HG03280 (cell line): ENCODE measurements at regions not wholly inside any gene's neighbourhood (a gene's known extent, or its start where the extent isn't known, plus 50 kb on each side); places are given as distances from the start of the nearest gene placed in this dataset.

ENCODE experiments used
- ATAC-seq: cut with Tn5 transposase; IDR thresholded peaks from one replicate; pipeline ENCODE4 v1.9.1; 2021; ENCODE audit warnings: mild to moderate bottlenecking, moderate library complexity; ENCODE audit not compliant: unreplicated experiment

- ATAC-seq: no peak
These were observed 445.2 kb upstream of the FZD8 start for GRCh38 chr10:36087006-36088005.

- no peak for ATAC-seq
These were observed 433.1 kb upstream of the FZD8 start for GRCh38 chr10:36075196-36075595.

DNA sequence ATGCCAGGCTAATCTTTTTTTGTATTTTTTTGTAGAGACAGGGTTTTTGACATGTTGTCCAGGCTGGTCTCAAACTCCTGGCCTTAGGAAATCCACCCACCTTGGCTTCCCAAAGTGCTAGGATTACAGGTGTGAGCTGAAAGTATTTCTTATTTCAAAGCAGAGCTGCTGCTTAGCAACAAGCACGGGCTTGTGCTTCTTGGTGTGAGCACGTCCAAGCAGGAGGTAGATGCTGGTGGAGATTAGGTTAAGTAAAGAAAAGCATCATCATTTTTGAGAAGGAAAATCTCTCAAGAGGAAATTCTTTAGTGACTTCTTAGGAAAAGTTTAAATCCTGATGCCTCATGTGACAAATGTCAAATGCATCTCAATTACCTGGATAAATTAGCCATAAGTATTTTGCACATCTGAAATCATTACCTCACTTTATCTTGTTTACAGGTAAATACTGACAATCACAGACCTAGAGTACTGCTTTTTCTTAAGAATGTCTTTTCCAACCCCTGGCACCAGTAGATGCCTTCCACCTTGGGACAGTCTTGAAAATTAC, 431.8 kb upstream of the FZD8 start:
- no peak for ATAC-seq

DNA sequence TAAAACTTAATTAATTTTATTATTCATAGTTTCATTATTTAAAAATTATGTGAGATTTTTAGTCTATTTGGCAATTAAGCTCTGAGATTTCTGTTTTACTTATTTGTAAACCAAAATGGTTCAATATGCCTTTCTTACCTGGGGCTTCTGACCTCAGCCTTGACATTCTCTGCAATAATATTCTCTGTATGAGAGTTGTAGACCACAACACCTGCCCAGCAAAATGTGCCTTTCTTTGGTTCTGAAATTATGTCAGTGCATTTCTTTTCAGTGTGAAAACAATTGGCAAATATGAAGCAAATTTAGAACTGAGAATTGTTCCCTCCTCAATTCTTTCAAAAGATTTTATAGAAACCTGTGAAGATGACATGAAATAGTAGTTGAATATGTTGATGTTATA, 426.4 kb upstream of the FZD8 start:
- no peak for ATAC-seq

GRCh38 chr10:36067748-36068147, 425.7 kb upstream of the FZD8 start:
- no peak for ATAC-seq

- no peak for ATAC-seq
These were observed 424.8 kb upstream of the FZD8 start for GRCh38 chr10:36066850-36067249.

DNA sequence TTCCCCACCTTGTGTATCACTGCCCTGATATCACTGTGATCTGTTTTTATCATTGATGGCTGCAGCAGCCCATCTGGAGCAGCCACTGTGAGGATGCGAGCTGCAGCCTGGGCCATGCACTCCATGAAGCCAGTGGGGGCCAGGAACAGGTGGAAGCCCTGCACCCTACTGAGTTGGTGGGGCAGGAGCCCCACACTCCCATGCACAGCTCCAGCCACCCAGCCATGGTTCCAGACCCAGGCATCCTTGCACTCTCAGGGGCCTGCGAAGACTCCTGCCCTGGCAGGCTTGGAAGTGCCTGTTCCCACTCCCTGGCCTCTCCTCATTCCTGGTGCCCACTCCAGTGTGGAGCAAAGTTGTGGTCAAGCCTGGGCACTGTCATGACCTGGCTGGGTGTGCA, 424.0 kb upstream of the FZD8 start:
- ATAC-seq: no peak

- no peak for ATAC-seq
These were observed 421.3 kb upstream of the FZD8 start for GRCh38 chr10:36063396-36063795.

DNA sequence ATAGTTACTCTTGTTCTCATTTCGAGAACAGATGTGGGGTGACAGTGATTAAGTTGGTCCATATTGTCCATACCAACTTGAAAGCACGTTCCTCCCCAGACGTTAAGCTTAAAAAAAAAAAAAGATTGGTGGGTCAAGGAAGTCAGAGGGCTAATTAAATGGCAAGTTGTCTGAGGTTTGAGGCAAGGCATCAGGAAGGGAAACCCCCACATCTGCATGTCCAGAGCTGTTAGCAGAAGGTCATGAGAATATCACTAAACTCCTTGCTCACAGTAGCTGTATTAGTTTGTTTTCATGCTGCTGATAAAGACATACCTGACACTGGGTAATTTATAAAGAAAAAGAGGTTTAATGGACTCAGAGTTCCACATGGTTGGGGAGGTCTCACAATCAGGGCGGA, 415.6 kb upstream of the FZD8 start:
- no peak for ATAC-seq

DNA sequence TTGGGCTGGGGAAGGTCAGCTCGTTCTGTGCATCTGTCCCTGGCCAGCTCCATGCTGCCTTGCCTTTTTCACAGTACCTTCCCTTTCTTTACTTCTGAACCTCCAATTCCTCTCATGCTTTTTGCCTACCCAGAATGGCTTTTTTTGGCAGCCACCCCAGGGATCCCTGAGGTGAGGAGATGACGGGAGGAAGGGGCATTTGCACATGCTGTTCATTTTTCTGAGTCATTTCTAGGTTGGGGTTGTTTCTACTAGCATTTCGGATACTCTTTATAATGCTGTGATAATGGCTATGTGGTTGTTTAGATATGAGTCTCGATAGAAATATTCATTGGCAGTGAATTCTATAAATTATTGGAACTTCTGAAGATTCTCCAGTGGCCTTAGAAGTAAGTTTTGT, 415.1 kb upstream of the FZD8 start:
- ATAC-seq: no peak

- no peak for ATAC-seq
These were observed 411.7 kb upstream of the FZD8 start for GRCh38 chr10:36053775-36054174.

DNA sequence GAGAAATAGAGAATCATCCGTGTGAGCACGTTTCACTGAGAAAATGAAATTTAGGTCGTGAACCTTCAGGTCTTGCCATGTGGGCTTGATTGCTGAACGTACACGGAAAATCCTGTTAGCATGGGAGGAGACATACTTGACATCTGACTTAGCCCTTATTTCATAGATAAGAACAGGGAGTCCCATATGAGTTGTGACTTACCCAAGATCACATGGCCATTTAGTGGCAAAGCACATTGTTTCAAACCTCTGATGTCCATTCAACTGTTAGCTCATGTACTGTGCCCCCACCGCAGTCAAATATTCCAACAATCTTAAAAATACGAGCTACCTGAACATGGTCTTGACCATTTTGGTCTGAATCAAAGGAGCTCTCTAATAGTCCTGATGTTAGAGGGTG, 411.2 kb upstream of the FZD8 start:
- no peak for ATAC-seq

DNA sequence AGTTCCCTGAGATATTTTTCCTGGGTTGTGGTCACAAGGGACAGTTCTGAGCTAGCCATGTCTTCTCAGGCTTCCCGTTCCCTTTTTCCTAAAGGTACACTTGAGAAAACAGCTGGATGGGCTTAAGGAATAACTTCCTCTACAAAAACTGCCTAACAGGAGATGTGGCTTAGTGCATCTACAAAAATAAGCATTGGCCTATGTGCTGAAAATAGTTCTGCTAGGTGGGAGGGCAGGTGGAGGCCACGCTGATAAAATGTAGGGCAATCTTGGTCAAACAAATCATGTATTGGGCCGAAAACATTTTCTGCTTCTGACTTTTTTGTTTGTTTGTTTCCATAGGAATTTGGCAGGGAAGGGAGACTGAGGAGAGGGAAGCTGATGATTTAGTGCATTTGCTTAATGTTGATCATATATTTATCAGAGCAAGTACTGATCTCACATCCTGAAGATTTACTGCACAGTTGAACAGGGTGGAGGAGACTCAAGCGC, 409.4 kb upstream of the FZD8 start:
- ATAC-seq: no peak

DNA sequence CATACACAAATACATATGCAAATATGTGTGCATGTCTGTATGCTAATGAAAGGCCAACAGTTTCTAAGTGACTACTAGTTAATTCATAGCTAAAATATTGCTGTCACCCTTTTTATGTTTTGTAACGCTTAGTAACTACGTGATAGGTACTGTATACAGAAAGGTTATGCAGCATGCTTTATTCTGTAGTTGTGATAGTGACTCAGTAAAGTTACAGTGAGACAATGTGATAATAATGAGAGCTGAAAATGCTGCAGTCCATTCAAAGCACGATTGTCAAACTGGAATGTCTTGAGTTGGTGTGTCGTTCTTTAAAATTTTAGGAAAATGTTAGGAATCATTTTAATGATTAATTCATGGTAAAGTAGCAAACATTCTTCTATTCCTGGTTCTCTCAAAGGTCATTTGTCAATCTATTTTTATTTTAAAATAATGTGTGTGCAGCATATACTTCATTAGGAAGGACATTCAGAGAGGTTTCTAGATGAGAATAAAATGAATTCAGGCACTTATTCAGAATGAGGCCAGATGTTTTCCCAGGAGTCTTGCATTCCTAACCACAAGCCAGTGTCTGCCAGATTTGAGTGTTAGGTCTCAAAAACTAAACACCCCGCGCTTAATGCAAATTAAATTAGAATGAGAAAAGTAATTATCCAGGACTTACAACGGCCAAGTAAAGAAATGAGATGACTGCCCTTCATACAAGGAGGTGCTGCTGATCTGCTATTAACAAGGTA, 408.8 kb upstream of the FZD8 start:
- ATAC-seq: no peak

DNA sequence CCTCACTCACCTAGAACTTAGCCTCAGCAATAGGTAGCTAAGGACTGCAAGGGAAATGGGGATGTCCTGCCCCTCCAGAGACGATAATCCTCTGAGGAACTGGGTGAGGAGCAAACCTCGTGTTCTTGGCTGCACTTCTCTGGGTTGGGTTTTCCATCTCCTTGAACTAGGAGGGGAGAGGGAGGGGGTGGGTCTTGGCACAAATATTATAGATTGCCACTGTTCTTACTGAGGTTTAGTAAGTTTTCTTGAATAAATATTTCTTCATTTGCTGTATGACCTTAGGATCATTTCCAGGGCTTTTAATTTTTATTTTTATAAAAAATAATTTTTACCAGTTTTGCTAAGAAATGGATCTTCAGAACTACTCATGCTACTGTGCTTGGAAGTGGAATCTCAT, 406.7 kb upstream of the FZD8 start:
- ATAC-seq: no peak

DNA sequence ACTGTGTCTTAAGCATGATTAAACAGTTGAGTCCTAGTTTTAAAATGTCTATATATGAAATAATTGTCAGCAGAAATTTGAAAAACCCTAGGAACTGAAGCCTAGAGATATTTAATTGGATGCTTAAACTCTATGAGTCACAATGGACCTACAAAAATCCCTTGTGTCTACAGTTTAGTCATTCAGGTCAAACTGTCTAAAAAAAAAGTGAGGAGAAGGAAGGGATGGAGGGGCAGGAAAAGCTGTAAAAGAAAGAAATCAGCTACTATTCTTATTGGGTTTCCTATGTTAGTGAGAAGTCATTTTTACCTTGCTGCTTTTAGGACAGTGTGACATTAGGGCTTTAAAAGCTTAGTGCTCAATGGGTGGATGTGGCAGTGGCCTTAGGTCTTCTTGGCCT, 406.1 kb upstream of the FZD8 start:
- ATAC-seq: no peak

GRCh38 chr10:36042135-36042534, 400.0 kb upstream of the FZD8 start:
- no peak for ATAC-seq

DNA sequence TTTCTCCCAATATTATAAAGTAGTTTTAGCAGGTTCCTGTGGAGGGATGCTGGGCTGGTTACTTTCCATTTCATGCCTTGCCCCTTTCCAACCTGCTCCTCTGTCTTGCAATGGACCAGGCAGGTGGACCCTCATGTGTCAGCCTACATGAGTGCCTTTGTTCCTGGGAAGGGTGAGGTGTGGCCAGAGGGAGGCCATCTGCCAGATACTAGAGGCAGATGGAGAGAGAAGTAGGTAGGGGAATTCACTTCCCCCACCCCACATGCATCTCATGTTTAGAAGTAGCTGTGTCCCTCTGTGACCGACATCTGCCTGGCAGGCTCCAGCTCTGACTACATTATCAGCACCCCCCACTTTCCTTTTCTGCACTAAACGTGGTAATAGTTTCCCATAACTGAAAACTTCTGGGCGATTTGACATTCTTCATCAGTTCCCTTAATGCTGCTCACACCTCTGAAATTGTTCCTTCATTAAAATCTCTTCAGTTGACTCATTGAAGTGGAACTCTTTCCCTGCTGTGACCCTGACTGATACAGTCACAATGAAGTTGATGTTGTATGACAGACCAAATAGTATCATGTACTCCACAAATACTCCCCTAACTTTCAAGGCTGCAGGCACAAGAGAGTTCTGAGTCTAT, 396.3 kb upstream of the FZD8 start:
- ATAC-seq: no peak

GRCh38 chr10:36036137-36036536, 394.0 kb upstream of the FZD8 start:
- no peak for ATAC-seq

- ATAC-seq: no peak
These were observed 391.7 kb upstream of the FZD8 start for GRCh38 chr10:36033808-36034207.

DNA sequence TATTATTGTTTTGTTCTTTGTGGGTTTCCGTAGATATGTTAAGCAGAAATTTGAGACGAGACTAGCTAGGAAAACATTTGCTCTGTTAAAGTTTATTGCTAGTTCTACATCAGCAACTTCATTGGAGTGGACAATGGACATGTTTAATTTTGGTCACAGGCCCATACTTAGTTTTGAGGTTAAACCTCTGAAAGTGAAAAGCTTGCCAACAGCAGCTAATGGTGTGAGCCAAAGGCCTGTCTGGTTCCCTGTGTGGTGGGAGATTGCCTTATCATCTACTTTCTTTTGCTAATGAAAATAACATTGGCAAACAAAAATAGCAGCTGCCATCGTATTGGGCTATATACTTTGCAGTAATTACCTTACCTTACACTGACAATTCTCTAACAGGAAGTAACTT, 388.4 kb upstream of the FZD8 start:
- ATAC-seq: no peak
